Endothelial cell of umbilical vein (primary cell): ENCODE measurements at regions not wholly inside any gene's neighbourhood (a gene's known extent, or its start where the extent isn't known, plus 50 kb on each side); places are given as distances from the start of the nearest gene placed in this dataset.
A peak's percentile ranks its signal among the peaks of the same experiment; 100 is the strongest.

Experiments
- CTCF ChIP-seq, 2 donors: IDR thresholded peaks; 1 replicate in 1 of 2; 2 replicates in 1 of 2; pipeline ENCODE4 v1.5.1; 2011; ENCODE audit warnings: low read length in 2 of 2, mild to moderate bottlenecking in 2 of 2, moderate library complexity in 2 of 2, control low read depth in 1 of 2, inconsistent platforms in 1 of 2, low read depth in 1 of 2; ENCODE audit not compliant: insufficient read depth in 1 of 2; ENCODE audit errors: extremely low read depth in 1 of 2
- EZH2 ChIP-seq: IDR thresholded peaks from 2 replicates; pipeline ENCODE4 v1.6.1; 2012; ENCODE audit warnings: borderline replicate concordance, low read depth, mild to moderate bottlenecking, moderate library complexity, low read length, inconsistent platforms; ENCODE audit not compliant: severe bottlenecking
- FOS ChIP-seq: IDR thresholded peaks from 2 replicates; pipeline ENCODE4 v1.6.1; 2011; ENCODE audit warnings: mild to moderate bottlenecking, low read length, moderate library complexity, borderline replicate concordance; ENCODE audit not compliant: insufficient read depth
- JUN ChIP-seq: IDR thresholded peaks from 2 replicates; pipeline ENCODE4 v1.6.1; 2011; ENCODE audit warnings: borderline replicate concordance, low read depth; ENCODE audit not compliant: insufficient read length, insufficient read depth
- MAX ChIP-seq: IDR thresholded peaks from 2 replicates; pipeline ENCODE4 v1.6.1; 2011; ENCODE audit not compliant: insufficient read depth, insufficient read length
- MYC ChIP-seq: IDR thresholded peaks from one replicate; pipeline ENCODE4 v1.6.1; 2011; ENCODE audit warnings: mild to moderate bottlenecking, low read depth, low read length
- POLR2A ChIP-seq: IDR thresholded peaks from 2 replicates; pipeline ENCODE4 v1.6.1; 2012; ENCODE audit warnings: low read depth, mild to moderate bottlenecking, control low read depth, low read length
- POLR2AphosphoS5 ChIP-seq: IDR thresholded peaks from 2 replicates; pipeline ENCODE4 v1.6.1; 2012; ENCODE audit warnings: low read depth, mild to moderate bottlenecking, control low read depth, low read length, moderate library complexity; ENCODE audit not compliant: insufficient read depth

- TF ChIP-seq CTCF (IDR thresholded peaks at IDR 0.05; ENCODE audit: extremely low read depth in 1 of 2, insufficient read depth in 1 of 2, low read depth in 1 of 2, low read length in 2 of 2): no peak
- no peak for TF ChIP-seq EZH2
- no peak for TF ChIP-seq JUN
- TF ChIP-seq POLR2AphosphoS5: no peak
- TF ChIP-seq POLR2A: no peak
- no peak for TF ChIP-seq MAX
- TF ChIP-seq MYC: no peak
- TF ChIP-seq FOS: peak; percentile 49
Observed at GRCh38 chr1:78303620-78304019, 187.2 kb upstream of the PTGFR start.
